ENCODE measurements at regions not wholly inside any gene's neighbourhood (a gene's known extent, or its start where the extent isn't known, plus 50 kb on each side); places are given as distances from the start of the nearest gene placed in this dataset.

- TF ChIP-seq CSDC2 (CRISPR knock-in tag; IDR thresholded peaks at IDR 0.05) (no peak), PATZ1 (CRISPR knock-in tag; IDR thresholded peaks at IDR 0.05; ENCODE audit: borderline replicate concordance) (no peak), ZNF70 (CRISPR knock-in tag; IDR thresholded peaks at IDR 0.05) (no peak), ZC3H10 (CRISPR knock-in tag; IDR thresholded peaks at IDR 0.05) (no peak), POU6F1 (CRISPR knock-in tag; IDR thresholded peaks at IDR 0.05; ENCODE audit: borderline replicate concordance, low read depth) (no peak), ARNTL (CRISPR knock-in tag; IDR thresholded peaks at IDR 0.05; ENCODE audit: borderline replicate concordance, low read depth) (no peak), ZFP30 (CRISPR knock-in tag; IDR thresholded peaks at IDR 0.05) (no peak), RARB (CRISPR knock-in tag; IDR thresholded peaks at IDR 0.05) (no peak), CREB5 (CRISPR knock-in tag; IDR thresholded peaks at IDR 0.05; ENCODE audit: low read depth) (no peak), ZNF8 (CRISPR knock-in tag; IDR thresholded peaks at IDR 0.05) (no peak), GLIS3 (CRISPR knock-in tag; IDR thresholded peaks at IDR 0.05) (no peak)
These were observed 156.6 kb downstream of the TMEM38B start for GRCh38 chr9:105850852-105851500.
